NT2/D1 (cell line): ENCODE measurements at regions not wholly inside any gene's neighbourhood (a gene's known extent, or its start where the extent isn't known, plus 50 kb on each side); places are given as distances from the start of the nearest gene placed in this dataset.

Experiments
- DNase-seq: peaks from one replicate; pipeline ENCODE4 v3.0.0-alpha.2; 2011; ENCODE audit warnings: low read depth, low spot score
- H3K27me3 ChIP-seq: 2 replicates; pipeline ENCODE4 v1.6.0; 2011; ENCODE audit warnings: mild to moderate bottlenecking; ENCODE audit not compliant: insufficient read length, insufficient read depth
- H3K36me3 ChIP-seq: 2 replicates; pipeline ENCODE4 v1.6.1; 2011; ENCODE audit warnings: mild to moderate bottlenecking, low read length, mixed read lengths; ENCODE audit not compliant: insufficient read depth, insufficient read length
- H3K4me1 ChIP-seq: 2 replicates; pipeline ENCODE4 v1.5.1; 2011; ENCODE audit not compliant: insufficient read depth, insufficient read length
- H3K4me3 ChIP-seq: 2 replicates; pipeline ENCODE4 v1.5.1; 2011; ENCODE audit warnings: low read depth; ENCODE audit not compliant: insufficient read length
- H3K9ac ChIP-seq: 2 replicates; pipeline ENCODE4 v1.6.0; 2011; ENCODE audit warnings: low read depth; ENCODE audit not compliant: insufficient read length
- H3K9me3 ChIP-seq: 2 replicates; pipeline ENCODE4 v1.5.1; 2011; ENCODE audit warnings: mild to moderate bottlenecking, low read length; ENCODE audit not compliant: insufficient read depth
- SUZ12 ChIP-seq: IDR thresholded peaks from 2 replicates; pipeline ENCODE4 v1.6.1; 2011; ENCODE audit not compliant: insufficient read length, insufficient read depth; ENCODE audit errors: extremely low read depth
- YY1 ChIP-seq: IDR thresholded peaks from 2 replicates; pipeline ENCODE4 v1.6.1; 2011; ENCODE audit not compliant: insufficient read length, insufficient read depth
- ZNF274 ChIP-seq: IDR thresholded peaks from 2 replicates; pipeline ENCODE4 v1.6.1; 2011; ENCODE audit warnings: mild to moderate bottlenecking, low read depth, low read length

DNA sequence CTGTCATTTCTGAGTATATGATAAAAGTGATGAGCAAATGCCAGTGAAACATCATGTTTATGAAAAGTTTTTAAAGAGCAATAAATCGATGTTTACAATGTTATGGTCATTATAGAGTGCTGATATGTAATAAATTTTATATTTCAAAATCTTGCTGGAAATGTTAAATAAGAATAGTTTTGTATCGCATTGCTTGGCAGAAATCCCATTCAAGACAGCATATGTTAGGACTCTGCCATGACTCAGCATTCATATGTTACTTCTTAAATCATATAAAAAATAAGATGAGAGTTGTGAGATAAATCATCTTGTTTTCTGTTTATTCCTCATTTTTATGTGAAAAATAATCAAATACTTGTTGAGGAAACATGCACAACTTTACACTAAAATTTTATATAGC, 949.9 kb upstream of the NRXN1 start:
- no peaks in the 10 kb centered on the region for H3K36me3 ChIP-seq
- no peak overlapping the region for H3K9ac ChIP-seq
- H3K4me3 ChIP-seq, result no peak overlapping the region
- H3K27me3 ChIP-seq, result no peaks in the 10 kb centered on the region
- no peaks in the 10 kb centered on the region for H3K4me1 ChIP-seq
- no peaks in the 10 kb centered on the region for H3K9me3 ChIP-seq
- no peak for DNase-seq
- TF ChIP-seq YY1 (no peak), SUZ12 (no peak), ZNF274 (no peak)

- no peaks in the 10 kb centered on the region for H3K27me3 ChIP-seq
- H3K9ac ChIP-seq, result no peak overlapping the region
- no peak for DNase-seq
- no peaks in the 10 kb centered on the region for H3K4me1 ChIP-seq
- TF ChIP-seq ZNF274 (no peak), SUZ12 (no peak), YY1 (no peak)
- no peak overlapping the region for H3K4me3 ChIP-seq
- no peaks in the 10 kb centered on the region for H3K36me3 ChIP-seq
- no peaks in the 10 kb centered on the region for H3K9me3 ChIP-seq
Observed at GRCh38 chr2:51976623-51977022, 944.7 kb upstream of the NRXN1 start.

- H3K27me3 ChIP-seq, result no peaks in the 10 kb centered on the region
Observed at GRCh38 chr2:51971136-51971535, 939.2 kb upstream of the NRXN1 start.

DNA sequence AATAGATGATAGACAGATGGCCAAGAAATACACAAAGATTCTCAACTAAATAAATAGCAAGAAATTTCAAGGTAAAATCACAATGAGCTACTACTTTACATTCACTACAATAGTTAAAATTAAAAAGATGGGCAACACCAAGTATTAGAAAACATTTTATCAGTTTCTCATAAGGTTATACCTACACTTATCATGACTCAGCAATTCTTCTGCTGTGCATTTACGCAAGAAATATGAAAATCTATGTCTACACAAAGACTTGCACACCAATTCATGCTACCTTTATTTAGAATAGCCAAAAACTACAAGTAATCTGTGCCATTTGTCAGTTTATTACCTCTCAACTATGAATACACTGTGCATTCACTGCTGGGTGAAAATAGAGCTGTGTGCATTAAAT, 937.4 kb upstream of the NRXN1 start:
- H3K27me3 ChIP-seq, result no peaks in the 10 kb centered on the region
- DNase-seq, result no peak
- TF ChIP-seq SUZ12, result no peak
- TF ChIP-seq ZNF274, result no peak
- no peak for TF ChIP-seq YY1
- no peaks in the 10 kb centered on the region for H3K4me1 ChIP-seq
- no peak overlapping the region for H3K9ac ChIP-seq
- no peak overlapping the region for H3K4me3 ChIP-seq
- H3K9me3 ChIP-seq, result no peaks in the 10 kb centered on the region
- H3K36me3 ChIP-seq, result no peaks in the 10 kb centered on the region

More at GRCh38 chr2:51971136-51971535, 939.2 kb upstream of the NRXN1 start:
- Histone ChIP-seq H3K36me3 (no peaks in the 10 kb centered on the region), H3K9ac (no peak overlapping the region), H3K4me3 (no peak overlapping the region), H3K9me3 (no peaks in the 10 kb centered on the region), H3K4me1 (no peaks in the 10 kb centered on the region)
- TF ChIP-seq ZNF274, result no peak
- no peak for TF ChIP-seq YY1
- TF ChIP-seq SUZ12, result no peak
- DNase-seq, result no peak

GRCh38 chr2:51960841-51961335, 929.0 kb upstream of the NRXN1 start:
- Histone ChIP-seq H3K9me3 (no peaks in the 10 kb centered on the region), H3K27me3 (no peaks in the 10 kb centered on the region), H3K36me3 (no peaks in the 10 kb centered on the region), H3K4me3 (no peak overlapping the region), H3K4me1 (no peaks in the 10 kb centered on the region), H3K9ac (no peak overlapping the region)
- DNase-seq, result no peak
- no peak for TF ChIP-seq SUZ12
- TF ChIP-seq ZNF274, result no peak
- no peak for TF ChIP-seq YY1

DNA sequence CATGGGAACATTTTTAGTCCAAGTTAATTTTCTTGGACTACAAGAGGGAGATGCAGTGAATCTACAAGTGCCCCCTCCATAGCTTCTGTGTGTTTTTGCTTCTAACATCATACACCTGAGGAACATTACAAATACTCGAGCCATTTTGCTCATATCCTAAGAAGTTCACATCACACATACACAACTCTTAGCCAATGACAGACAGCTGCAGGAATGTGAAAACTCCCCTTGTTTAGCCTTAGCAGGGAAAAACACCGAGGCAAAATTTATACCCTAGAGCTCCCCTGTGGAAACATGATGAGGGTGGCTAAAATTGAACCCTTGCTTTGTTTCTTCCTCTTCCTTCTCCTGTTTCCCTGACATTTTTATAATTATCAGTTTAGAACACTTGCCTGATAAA, 928.3 kb upstream of the NRXN1 start:
- Histone ChIP-seq H3K27me3 (no peaks in the 10 kb centered on the region), H3K9me3 (no peaks in the 10 kb centered on the region), H3K36me3 (no peaks in the 10 kb centered on the region), H3K9ac (no peak overlapping the region), H3K4me1 (no peaks in the 10 kb centered on the region), H3K4me3 (no peak overlapping the region)
- TF ChIP-seq YY1 (no peak), ZNF274 (no peak), SUZ12 (no peak)
- DNase-seq, result no peak

- Histone ChIP-seq H3K9ac (no peak overlapping the region), H3K36me3 (no peaks in the 10 kb centered on the region), H3K9me3 (no peaks in the 10 kb centered on the region), H3K4me3 (no peak overlapping the region), H3K27me3 (no peaks in the 10 kb centered on the region), H3K4me1 (no peaks in the 10 kb centered on the region)
- no peak for DNase-seq
- no peak for TF ChIP-seq YY1
- no peak for TF ChIP-seq SUZ12
- no peak for TF ChIP-seq ZNF274
Observed at GRCh38 chr2:51959696-51960095, 927.8 kb upstream of the NRXN1 start.
